ENCODE measurements at regions not wholly inside any gene's neighbourhood (a gene's known extent, or its start where the extent isn't known, plus 50 kb on each side); places are given as distances from the start of the nearest gene placed in this dataset.
"Not testable (repeated sequence)": the region's sequence is repeated elsewhere in the genome, so short reads cannot be mapped to it uniquely, and the experiment has no call there.

GRCh38 chr9:97237311-97237786 lies 70.1 kb upstream of the CCDC180 start:
- TF ChIP-seq POLR2AphosphoS5 (IDR thresholded peaks at IDR 0.05; ENCODE audit: low read depth): no peak
- TF ChIP-seq GABPA (IDR thresholded peaks at IDR 0.05; ENCODE audit: low read depth): no peak
- TF ChIP-seq REST (IDR thresholded peaks at IDR 0.05; ENCODE audit: insufficient replicate concordance, low read depth): no peak
- TF ChIP-seq CTCF (IDR thresholded peaks at IDR 0.05; ENCODE audit: insufficient read depth, low read length): no peak
- TF ChIP-seq SPI1 (IDR thresholded peaks at IDR 0.05; ENCODE audit: borderline replicate concordance, low read depth): no peak
- DNase-seq (ENCODE audit: low read depth in 1 of 2, low spot score in 1 of 2): no peak
- H3K27me3 ChIP-seq (ENCODE audit: insufficient read depth, poor library complexity, severe bottlenecking): no peaks in the 10 kb centered on the region
- peak overlapping the region; percentile 62; the same call in 1 of the 2 replicates for H3K4me3 ChIP-seq (replicated peaks; ENCODE audit: insufficient read depth, low read length)
- peak overlapping the region; percentile 87 for H3K27ac ChIP-seq (replicated peaks)

- not testable (repeated sequence) for DNase-seq (ENCODE audit: low read depth in 1 of 2, low spot score in 1 of 2); H3K4me3 ChIP-seq (replicated peaks; ENCODE audit: insufficient read depth, low read length); H3K27ac ChIP-seq (replicated peaks); H3K27me3 ChIP-seq (ENCODE audit: insufficient read depth, poor library complexity, severe bottlenecking)
Measured at GRCh38 chr9:97233009-97233400, 74.5 kb upstream of the CCDC180 start.

GRCh38 chr9:97232060-97233008 lies 75.1 kb upstream of the CCDC180 start:
- not testable (repeated sequence) for H3K27ac ChIP-seq (replicated peaks); H3K27me3 ChIP-seq (ENCODE audit: insufficient read depth, poor library complexity, severe bottlenecking); DNase-seq (ENCODE audit: low read depth in 1 of 2, low spot score in 1 of 2); H3K4me3 ChIP-seq (replicated peaks; ENCODE audit: insufficient read depth, low read length)

GRCh38 chr9:97222393-97222792 lies 85.1 kb upstream of the CCDC180 start:
- DNase-seq (ENCODE audit: low read depth in 1 of 2, low spot score in 1 of 2); H3K27ac ChIP-seq (replicated peaks); H3K4me3 ChIP-seq (replicated peaks; ENCODE audit: insufficient read depth, low read length): not testable (repeated sequence)
- peaks cover 12% of the 10 kb centered on the region for H3K27me3 ChIP-seq (ENCODE audit: insufficient read depth, poor library complexity, severe bottlenecking)

GRCh38 chr9:97221478-97222355 lies 85.7 kb upstream of the CCDC180 start:
- Histone ChIP-seq H3K27me3 (ENCODE audit: insufficient read depth, poor library complexity, severe bottlenecking) (peaks cover 12% of the 10 kb centered on the region), H3K4me3 (replicated peaks; ENCODE audit: insufficient read depth, low read length) (peak overlapping the region; percentile 20)
- not testable (repeated sequence) for H3K27ac ChIP-seq (replicated peaks)
- DNase-seq (ENCODE audit: low read depth in 1 of 2, low spot score in 1 of 2): peak; percentile 41 to 63
- peak; percentile 30; the same call in 1 of the 2 replicates for TF ChIP-seq GABPA (IDR thresholded peaks at IDR 0.05; ENCODE audit: low read depth)

- Histone ChIP-seq H3K27ac (replicated peaks) (no peak overlapping the region), H3K4me3 (replicated peaks; ENCODE audit: insufficient read depth, low read length) (no peak overlapping the region)
- DNase-seq (ENCODE audit: low read depth in 1 of 2, low spot score in 1 of 2): no peak
Measured at GRCh38 chr9:97220894-97221477, 86.5 kb upstream of the CCDC180 start.

More at GRCh38 chr9:97220894-97221477, 86.5 kb upstream of the CCDC180 start:
- peaks cover 12% of the 10 kb centered on the region for H3K27me3 ChIP-seq (ENCODE audit: insufficient read depth, poor library complexity, severe bottlenecking)
- no peak for TF ChIP-seq POLR2AphosphoS5 (IDR thresholded peaks at IDR 0.05; ENCODE audit: low read depth)
- TF ChIP-seq GABPA (IDR thresholded peaks at IDR 0.05; ENCODE audit: low read depth): no peak
- TF ChIP-seq SPI1 (IDR thresholded peaks at IDR 0.05; ENCODE audit: borderline replicate concordance, low read depth): no peak
- TF ChIP-seq CTCF (IDR thresholded peaks at IDR 0.05; ENCODE audit: insufficient read depth, low read length): no peak
- no peak for TF ChIP-seq REST (IDR thresholded peaks at IDR 0.05; ENCODE audit: insufficient replicate concordance, low read depth)

Data from HL-60 (cell line).